Neural progenitor cell (in vitro differentiated cells): ENCODE measurements at regions not wholly inside any gene's neighbourhood (a gene's known extent, or its start where the extent isn't known, plus 50 kb on each side); places are given as distances from the start of the nearest gene placed in this dataset.

ENCODE experiments used
- DNase-seq: peaks from one replicate; pipeline ENCODE4 v3.0.0-alpha.2; 2016; ENCODE audit warnings: low spot score
- H2AFZ ChIP-seq: fragments of 200-600 bp; sonication (generic); replicated peaks from 2 replicates; pipeline ENCODE4 v1.6.1; 2016; ENCODE audit warnings: antibody characterized with exemption
- H3F3A ChIP-seq: fragments of 200-600 bp; sonication (generic); 2 replicates; pipeline ENCODE4 v1.6.1; 2016; ENCODE audit warnings: antibody characterized with exemption, low read depth
- H3K27ac ChIP-seq: fragments of 200-600 bp; sonication (generic); 2 replicates; pipeline ENCODE4 v1.5.1; 2016; ENCODE audit warnings: mild to moderate bottlenecking
- H3K27me3 ChIP-seq: fragments of 200-600 bp; sonication (generic); 2 replicates; pipeline ENCODE4 v1.6.1; 2016; ENCODE audit warnings: mild to moderate bottlenecking, moderate library complexity
- H3K36me3 ChIP-seq: fragments of 200-600 bp; sonication (generic); 2 replicates; pipeline ENCODE4 v1.5.1; 2016
- H3K4me1 ChIP-seq: fragments of 200-600 bp; sonication (generic); 2 replicates; pipeline ENCODE4 v1.6.1; 2016; ENCODE audit warnings: mixed run types
- H3K4me2 ChIP-seq: fragments of 200-600 bp; sonication (generic); 2 replicates; pipeline ENCODE4 v1.6.1; 2016
- H3K4me3 ChIP-seq: fragments of 200-600 bp; sonication (generic); 2 replicates; pipeline ENCODE4 v1.5.1; 2016
- H3K79me2 ChIP-seq: fragments of 200-600 bp; sonication (generic); 2 replicates; pipeline ENCODE4 v1.6.1; 2016; ENCODE audit warnings: low read depth
- H3K9ac ChIP-seq: fragments of 200-600 bp; sonication (generic); 2 replicates; pipeline ENCODE4 v1.6.1; 2016
- H3K9me3 ChIP-seq: fragments of 200-600 bp; sonication (generic); 2 replicates; pipeline ENCODE4 v1.5.1; 2016; ENCODE audit warnings: low read depth
- H4K20me1 ChIP-seq: fragments of 200-600 bp; sonication (generic); 2 replicates; pipeline ENCODE4 v1.6.1; 2016; ENCODE audit warnings: low read depth
- H3K27ac Mint-ChIP-seq: 3 replicates; pipeline ENCODE4 v1.8.0; 2021; ENCODE audit warnings: mixed read lengths
- H3K27me3 Mint-ChIP-seq: 2 replicates; pipeline ENCODE4 v1.8.0; 2022; ENCODE audit warnings: low read depth, mild to moderate bottlenecking, inconsistent platforms, moderate library complexity, mixed read lengths; ENCODE audit not compliant: insufficient read depth
- H3K36me3 Mint-ChIP-seq: 3 replicates; pipeline ENCODE4 v1.8.0; 2021; ENCODE audit warnings: mixed read lengths
- H3K4me1 Mint-ChIP-seq: 3 replicates; pipeline ENCODE4 v1.8.0; 2021; ENCODE audit warnings: mixed read lengths
- H3K4me3 Mint-ChIP-seq: 3 replicates; pipeline ENCODE4 v1.8.0; 2021; ENCODE audit warnings: mild to moderate bottlenecking, moderate library complexity, mixed read lengths
- H3K9me3 Mint-ChIP-seq: 3 replicates; pipeline ENCODE4 v1.8.0; 2020; ENCODE audit warnings: mixed read lengths
- CTCF ChIP-seq: fragments of 200-600 bp; sonication (generic); IDR thresholded peaks from 2 replicates; pipeline ENCODE4 v1.5.1; 2017; ENCODE audit warnings: antibody characterized with exemption, mild to moderate bottlenecking
- EZH2 ChIP-seq: fragments of 200-600 bp; sonication (generic); IDR thresholded peaks from 2 replicates; pipeline ENCODE4 v1.6.1; 2017; ENCODE audit warnings: antibody characterized with exemption, mild to moderate bottlenecking, moderate library complexity
- EZH2phosphoT487 ChIP-seq: fragments of 200-600 bp; sonication (generic); IDR thresholded peaks from 2 replicates; pipeline ENCODE4 v1.6.1; 2017; ENCODE audit warnings: antibody characterized with exemption

GRCh38 chr16:73885319-73885718 lies 411.3 kb upstream of the PSMD7 start:
- H3K27ac ChIP-seq: no peak overlapping the region
- Mint-ChIP-seq H3K4me1 (peaks cover 53% of the 10 kb centered on the region), H3K4me3 (no peak overlapping the region), H3K36me3 (no peaks in the 10 kb centered on the region), H3K27me3 (peaks cover 5% of the 10 kb centered on the region), H3K27ac (no peak overlapping the region), H3K9me3 (no peaks in the 10 kb centered on the region)
- H4K20me1 ChIP-seq: no peaks in the 10 kb centered on the region
- no peak for DNase-seq
- H3K79me2 ChIP-seq: no peaks in the 10 kb centered on the region
- no peaks in the 10 kb centered on the region for H3F3A ChIP-seq
- H3K4me3 ChIP-seq: no peak overlapping the region
- H3K9ac ChIP-seq: no peak overlapping the region
- no peak overlapping the region for H3K4me2 ChIP-seq
- H2AFZ ChIP-seq: no peak overlapping the region
- H3K4me1 ChIP-seq: peaks cover 23% of the 10 kb centered on the region
- no peak for TF ChIP-seq EZH2
- TF ChIP-seq EZH2phosphoT487: no peak
- TF ChIP-seq CTCF: no peak
- no peaks in the 10 kb centered on the region for H3K36me3 ChIP-seq
- no peaks in the 10 kb centered on the region for H3K27me3 ChIP-seq
- H3K9me3 ChIP-seq: no peaks in the 10 kb centered on the region

- Mint-ChIP-seq H3K4me1 (peaks cover 50% of the 10 kb centered on the region), H3K36me3 (no peaks in the 10 kb centered on the region), H3K27me3 (peaks cover 2% of the 10 kb centered on the region), H3K27ac (no peak overlapping the region), H3K9me3 (no peaks in the 10 kb centered on the region), H3K4me3 (no peak overlapping the region)
- H3K79me2 ChIP-seq: no peaks in the 10 kb centered on the region
- no peak overlapping the region for H3K4me3 ChIP-seq
- DNase-seq: no peak
- no peak overlapping the region for H2AFZ ChIP-seq
- H3K9me3 ChIP-seq: no peaks in the 10 kb centered on the region
- TF ChIP-seq EZH2phosphoT487: no peak
- TF ChIP-seq CTCF: no peak
- TF ChIP-seq EZH2: no peak
- H3K27ac ChIP-seq: no peak overlapping the region
- peaks cover 14% of the 10 kb centered on the region for H3K4me1 ChIP-seq
- H3K9ac ChIP-seq: no peak overlapping the region
- no peaks in the 10 kb centered on the region for H3K36me3 ChIP-seq
- H4K20me1 ChIP-seq: no peaks in the 10 kb centered on the region
- H3K4me2 ChIP-seq: no peak overlapping the region
- H3F3A ChIP-seq: no peaks in the 10 kb centered on the region
- H3K27me3 ChIP-seq: no peaks in the 10 kb centered on the region
These were observed 412.8 kb upstream of the PSMD7 start for GRCh38 chr16:73883841-73884240.

GRCh38 chr16:73883126-73883525 lies 413.5 kb upstream of the PSMD7 start:
- Histone ChIP-seq H3F3A (no peaks in the 10 kb centered on the region), H3K79me2 (no peaks in the 10 kb centered on the region), H3K4me2 (no peak overlapping the region), H3K4me3 (no peak overlapping the region), H3K36me3 (no peaks in the 10 kb centered on the region), H3K9me3 (no peaks in the 10 kb centered on the region), H3K4me1 (peaks cover 13% of the 10 kb centered on the region), H4K20me1 (no peaks in the 10 kb centered on the region), H3K27ac (no peak overlapping the region), H3K9ac (no peak overlapping the region), H2AFZ (no peak overlapping the region), H3K27me3 (no peaks in the 10 kb centered on the region)
- Mint-ChIP-seq H3K4me3 (no peak overlapping the region), H3K4me1 (peaks cover 53% of the 10 kb centered on the region), H3K27ac (no peak overlapping the region), H3K27me3 (peaks cover 2% of the 10 kb centered on the region), H3K9me3 (no peaks in the 10 kb centered on the region), H3K36me3 (no peaks in the 10 kb centered on the region)
- no peak for DNase-seq
- no peak for TF ChIP-seq CTCF
- TF ChIP-seq EZH2phosphoT487: no peak
- no peak for TF ChIP-seq EZH2

- H3K9me3 Mint-ChIP-seq: no peaks in the 10 kb centered on the region
- no peaks in the 10 kb centered on the region for H3K36me3 Mint-ChIP-seq
- Histone ChIP-seq H3K9me3 (no peaks in the 10 kb centered on the region), H3K27ac (no peak overlapping the region), H2AFZ (no peak overlapping the region), H3K4me2 (no peak overlapping the region), H3K4me3 (no peak overlapping the region), H3K4me1 (peaks cover 8% of the 10 kb centered on the region), H3K79me2 (no peaks in the 10 kb centered on the region), H3K36me3 (no peaks in the 10 kb centered on the region), H3F3A (no peaks in the 10 kb centered on the region), H4K20me1 (no peaks in the 10 kb centered on the region), H3K27me3 (no peaks in the 10 kb centered on the region), H3K9ac (no peak overlapping the region)
- no peak overlapping the region for H3K4me3 Mint-ChIP-seq
- H3K4me1 Mint-ChIP-seq: peaks cover 50% of the 10 kb centered on the region
- H3K27me3 Mint-ChIP-seq: peaks cover 2% of the 10 kb centered on the region
- no peak for DNase-seq
- TF ChIP-seq EZH2 (no peak), CTCF (no peak), EZH2phosphoT487 (no peak)
- no peak overlapping the region for H3K27ac Mint-ChIP-seq
These were observed 414.0 kb upstream of the PSMD7 start for GRCh38 chr16:73882651-73883050.
